ENCODE measurements at regions not wholly inside any gene's neighbourhood (a gene's known extent, or its start where the extent isn't known, plus 50 kb on each side); places are given as distances from the start of the nearest gene placed in this dataset.

- TF ChIP-seq REST (IDR thresholded peaks at IDR 0.05; ENCODE audit: insufficient read depth in 1 of 2, low read depth in 2 of 2, low read length in 2 of 2) (no peak), POLR2AphosphoS5 (IDR thresholded peaks at IDR 0.05; ENCODE audit: low read depth, low read length) (no peak), FOXP2 (optimal IDR thresholded peaks at IDR 0.05; ENCODE audit: borderline replicate concordance, extremely low read depth, extremely low read length, insufficient read depth) (no peak), TAF1 (IDR thresholded peaks at IDR 0.05; ENCODE audit: borderline replicate concordance, insufficient read depth, low read length) (no peak), SIN3A (IDR thresholded peaks at IDR 0.05; ENCODE audit: borderline replicate concordance, insufficient read depth, low read length) (no peak)
Measured at GRCh38 chr2:8282858-8283252, 399.0 kb upstream of the ID2 start.

- no peak for TF ChIP-seq POLR2AphosphoS5 (IDR thresholded peaks at IDR 0.05; ENCODE audit: low read depth, low read length)
- TF ChIP-seq SIN3A (IDR thresholded peaks at IDR 0.05; ENCODE audit: borderline replicate concordance, insufficient read depth, low read length), result no peak
- TF ChIP-seq TAF1 (IDR thresholded peaks at IDR 0.05; ENCODE audit: borderline replicate concordance, insufficient read depth, low read length), result no peak
- TF ChIP-seq REST (IDR thresholded peaks at IDR 0.05; ENCODE audit: insufficient read depth in 1 of 2, low read depth in 2 of 2, low read length in 2 of 2), result no peak
- no peak for TF ChIP-seq FOXP2 (optimal IDR thresholded peaks at IDR 0.05; ENCODE audit: borderline replicate concordance, extremely low read depth, extremely low read length, insufficient read depth)
Measured at GRCh38 chr2:8285081-8285480, 396.8 kb upstream of the ID2 start.

GRCh38 chr2:8285898-8286297 is 396.0 kb upstream of the ID2 start:
- no peak for TF ChIP-seq SIN3A (IDR thresholded peaks at IDR 0.05; ENCODE audit: borderline replicate concordance, insufficient read depth, low read length)
- no peak for TF ChIP-seq FOXP2 (optimal IDR thresholded peaks at IDR 0.05; ENCODE audit: borderline replicate concordance, extremely low read depth, extremely low read length, insufficient read depth)
- no peak for TF ChIP-seq TAF1 (IDR thresholded peaks at IDR 0.05; ENCODE audit: borderline replicate concordance, insufficient read depth, low read length)
- no peak for TF ChIP-seq POLR2AphosphoS5 (IDR thresholded peaks at IDR 0.05; ENCODE audit: low read depth, low read length)
- TF ChIP-seq REST (IDR thresholded peaks at IDR 0.05; ENCODE audit: insufficient read depth in 1 of 2, low read depth in 2 of 2, low read length in 2 of 2), result no peak

GRCh38 chr2:8288206-8288605 is 393.6 kb upstream of the ID2 start:
- no peak for TF ChIP-seq REST (IDR thresholded peaks at IDR 0.05; ENCODE audit: insufficient read depth in 1 of 2, low read depth in 2 of 2, low read length in 2 of 2)
- TF ChIP-seq FOXP2 (optimal IDR thresholded peaks at IDR 0.05; ENCODE audit: borderline replicate concordance, extremely low read depth, extremely low read length, insufficient read depth), result no peak
- no peak for TF ChIP-seq TAF1 (IDR thresholded peaks at IDR 0.05; ENCODE audit: borderline replicate concordance, insufficient read depth, low read length)
- TF ChIP-seq POLR2AphosphoS5 (IDR thresholded peaks at IDR 0.05; ENCODE audit: low read depth, low read length), result no peak
- TF ChIP-seq SIN3A (IDR thresholded peaks at IDR 0.05; ENCODE audit: borderline replicate concordance, insufficient read depth, low read length), result no peak

- no peak for TF ChIP-seq SIN3A (IDR thresholded peaks at IDR 0.05; ENCODE audit: borderline replicate concordance, insufficient read depth, low read length)
- TF ChIP-seq FOXP2 (optimal IDR thresholded peaks at IDR 0.05; ENCODE audit: borderline replicate concordance, extremely low read depth, extremely low read length, insufficient read depth), result no peak
- no peak for TF ChIP-seq TAF1 (IDR thresholded peaks at IDR 0.05; ENCODE audit: borderline replicate concordance, insufficient read depth, low read length)
- TF ChIP-seq REST (IDR thresholded peaks at IDR 0.05; ENCODE audit: insufficient read depth in 1 of 2, low read depth in 2 of 2, low read length in 2 of 2), result no peak
- TF ChIP-seq POLR2AphosphoS5 (IDR thresholded peaks at IDR 0.05; ENCODE audit: low read depth, low read length), result no peak
Measured at GRCh38 chr2:8289111-8289510, 392.7 kb upstream of the ID2 start.
